NCI-H2196 treated with DMSO at 0.1 percent for 48 hours (cell line): ENCODE measurements at regions not wholly inside any gene's neighbourhood (a gene's known extent, or its start where the extent isn't known, plus 50 kb on each side); places are given as distances from the start of the nearest gene placed in this dataset.
"Not testable (repeated sequence)": the region's sequence is repeated elsewhere in the genome, so short reads cannot be mapped to it uniquely, and the experiment has no call there.

Experiments used
- DNase-seq: peaks from one replicate; lab custom pipeline; 2025; ENCODE audit not compliant: unreplicated experiment; lab: John Stamatoyannopoulos, UW

- not testable (repeated sequence) for DNase-seq
These were observed 56.7 kb upstream of the SELENOP start for GRCh38 chr5:42868417-42868816.

- not testable (repeated sequence) for DNase-seq
These were observed 53.1 kb upstream of the SELENOP start for GRCh38 chr5:42864749-42865148.
